MCF 10A (cell line): ENCODE measurements at regions not wholly inside any gene's neighbourhood (a gene's known extent, or its start where the extent isn't known, plus 50 kb on each side); places are given as distances from the start of the nearest gene placed in this dataset.

ENCODE experiments used
- BruUV-seq: library from RNA; stranded (reverse); fragments of 400-500 nt; replicated peaks from 2 replicates; lab custom pipeline; 2021; lab: Mats Ljungman, UMichigan
- CTCF ChIA-PET: fragments of 300-600 bp; sonication (Branson Sonifier 250); formaldehyde crosslinking; extraction: SDS; loops from one replicate; lab custom pipeline; 2021; ENCODE audit warnings: antibody characterized with exemption, inconsistent platforms; lab: Yijun Ruan, JAX
- POLR2A ChIA-PET: fragments of 300-600, 350-650 bp; sonication (Branson Sonifier 250); formaldehyde crosslinking; extraction: SDS; loops from one replicate; lab custom pipeline; 2020; ENCODE audit warnings: antibody characterized with exemption, inconsistent platforms; lab: Yijun Ruan, JAX
- DNase-seq: peaks from one replicate; pipeline ENCODE4 v3.0.0-alpha.2; 2018; ENCODE audit not compliant: unreplicated experiment
- H3K27ac Mint-ChIP-seq: one replicate; pipeline ENCODE4 v1.8.0; 2022; ENCODE audit warnings: mild to moderate bottlenecking, low read depth, mixed read lengths; ENCODE audit not compliant: unreplicated experiment
- H3K27me3 Mint-ChIP-seq: one replicate; pipeline ENCODE4 v1.8.0; 2022; ENCODE audit warnings: mixed read lengths; ENCODE audit not compliant: insufficient read depth, unreplicated experiment
- H3K36me3 Mint-ChIP-seq: one replicate; pipeline ENCODE4 v1.8.0; 2022; ENCODE audit warnings: mild to moderate bottlenecking, moderate library complexity, mixed read lengths; ENCODE audit not compliant: insufficient read depth, unreplicated experiment
- H3K4me1 Mint-ChIP-seq: one replicate; pipeline ENCODE4 v1.8.0; 2022; ENCODE audit warnings: mixed read lengths; ENCODE audit not compliant: insufficient read depth, unreplicated experiment
- H3K4me3 Mint-ChIP-seq: one replicate; pipeline ENCODE4 v1.8.0; 2022; ENCODE audit warnings: mild to moderate bottlenecking, moderate library complexity, mixed read lengths; ENCODE audit not compliant: unreplicated experiment
- H3K9me3 Mint-ChIP-seq: one replicate; pipeline ENCODE4 v1.8.0; 2022; ENCODE audit warnings: mixed read lengths; ENCODE audit not compliant: unreplicated experiment
- intact Hi-C: fragments of 100-400 bp; cut with micrococcal nuclease; formaldehyde crosslinking; loops from 2 replicates; pipeline ENCODE4 v1.14.1; 2022
- TF ChIP-seq, protein P1 (sequence below): fragments of 200-600 bp; IDR thresholded peaks from one replicate; pipeline ENCODE4 v1.8.0; 2022; ENCODE audit warnings: antibody characterized with exemption, mild to moderate bottlenecking; ENCODE audit not compliant: unreplicated experiment

DNA sequence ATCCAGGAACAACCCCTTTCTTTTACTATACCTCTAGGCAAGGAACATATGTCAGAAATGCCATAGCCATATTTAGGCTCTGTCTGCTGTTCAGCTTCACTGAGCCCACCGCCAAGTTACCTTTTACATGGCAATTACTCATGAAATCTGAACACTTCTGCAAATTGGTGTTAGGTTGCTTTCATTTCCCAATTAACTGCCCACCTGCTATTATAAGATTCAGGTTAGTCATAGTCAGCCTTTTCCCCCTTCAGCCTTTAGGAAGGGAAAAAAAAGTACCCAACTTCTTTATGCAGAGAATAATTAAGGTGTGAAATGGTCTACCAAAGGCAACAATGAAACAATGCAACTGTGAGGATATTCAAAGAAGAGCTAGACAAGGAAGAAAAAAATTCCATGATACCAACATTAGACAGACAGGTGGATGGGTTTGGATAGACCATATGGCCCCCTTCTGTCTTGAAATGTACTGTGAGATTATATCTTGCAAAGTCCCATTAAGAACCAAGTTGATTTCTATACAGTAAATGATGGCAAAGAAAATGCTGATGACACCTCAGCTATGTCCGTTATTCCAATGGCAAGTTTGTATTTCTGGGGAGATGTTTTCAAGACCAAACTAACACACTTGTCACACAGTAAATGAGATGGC lies 442.1 kb upstream of the NRP1 start:
- intact Hi-C loops, result no loop called here
- H3K4me1 Mint-ChIP-seq, result no peaks in the 10 kb centered on the region
- H3K9me3 Mint-ChIP-seq, result no peaks in the 10 kb centered on the region
- H3K4me3 Mint-ChIP-seq, result no peak overlapping the region
- no peaks in the 10 kb centered on the region for H3K27me3 Mint-ChIP-seq
- DNase-seq, result no peak
- no peak overlapping the region for H3K27ac Mint-ChIP-seq
- TF ChIP-seq, protein P1, sequence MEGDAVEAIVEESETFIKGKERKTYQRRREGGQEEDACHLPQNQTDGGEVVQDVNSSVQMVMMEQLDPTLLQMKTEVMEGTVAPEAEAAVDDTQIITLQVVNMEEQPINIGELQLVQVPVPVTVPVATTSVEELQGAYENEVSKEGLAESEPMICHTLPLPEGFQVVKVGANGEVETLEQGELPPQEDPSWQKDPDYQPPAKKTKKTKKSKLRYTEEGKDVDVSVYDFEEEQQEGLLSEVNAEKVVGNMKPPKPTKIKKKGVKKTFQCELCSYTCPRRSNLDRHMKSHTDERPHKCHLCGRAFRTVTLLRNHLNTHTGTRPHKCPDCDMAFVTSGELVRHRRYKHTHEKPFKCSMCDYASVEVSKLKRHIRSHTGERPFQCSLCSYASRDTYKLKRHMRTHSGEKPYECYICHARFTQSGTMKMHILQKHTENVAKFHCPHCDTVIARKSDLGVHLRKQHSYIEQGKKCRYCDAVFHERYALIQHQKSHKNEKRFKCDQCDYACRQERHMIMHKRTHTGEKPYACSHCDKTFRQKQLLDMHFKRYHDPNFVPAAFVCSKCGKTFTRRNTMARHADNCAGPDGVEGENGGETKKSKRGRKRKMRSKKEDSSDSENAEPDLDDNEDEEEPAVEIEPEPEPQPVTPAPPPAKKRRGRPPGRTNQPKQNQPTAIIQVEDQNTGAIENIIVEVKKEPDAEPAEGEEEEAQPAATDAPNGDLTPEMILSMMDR, result no peak
- POLR2A ChIA-PET, result no interaction called here
- no peaks in the 10 kb centered on the region for H3K36me3 Mint-ChIP-seq
- no TSS peak for BruUV-seq
- CTCF ChIA-PET, result no interaction called here

DNA sequence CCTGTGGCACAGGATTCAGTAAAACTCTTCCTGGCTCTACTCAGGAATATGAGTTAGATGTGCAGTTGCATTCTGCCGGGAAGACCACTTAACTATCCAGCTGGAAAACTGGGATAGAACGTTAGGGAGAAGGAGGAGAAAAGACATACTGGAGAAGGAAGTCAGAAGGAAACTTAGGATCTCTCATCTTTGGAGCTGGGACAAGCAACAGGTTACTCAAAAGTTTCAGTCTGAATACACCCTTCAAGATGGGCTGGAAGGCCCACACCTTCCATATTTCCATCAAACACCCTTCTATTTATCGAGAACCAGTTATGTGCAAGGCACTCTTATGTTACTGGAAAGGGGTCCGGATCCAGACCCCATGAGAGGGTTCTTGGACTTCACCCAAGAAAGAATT lies 440.4 kb upstream of the NRP1 start:
- intact Hi-C loops, result no loop called here
- BruUV-seq, result no TSS peak
- H3K4me3 Mint-ChIP-seq, result no peak overlapping the region
- H3K9me3 Mint-ChIP-seq, result no peaks in the 10 kb centered on the region
- no peaks in the 10 kb centered on the region for H3K27me3 Mint-ChIP-seq
- POLR2A ChIA-PET, result no interaction called here
- CTCF ChIA-PET, result no interaction called here
- TF ChIP-seq, protein P1, result no peak
- no peaks in the 10 kb centered on the region for H3K36me3 Mint-ChIP-seq
- no peak for DNase-seq
- H3K4me1 Mint-ChIP-seq, result no peaks in the 10 kb centered on the region
- H3K27ac Mint-ChIP-seq, result no peak overlapping the region

DNA sequence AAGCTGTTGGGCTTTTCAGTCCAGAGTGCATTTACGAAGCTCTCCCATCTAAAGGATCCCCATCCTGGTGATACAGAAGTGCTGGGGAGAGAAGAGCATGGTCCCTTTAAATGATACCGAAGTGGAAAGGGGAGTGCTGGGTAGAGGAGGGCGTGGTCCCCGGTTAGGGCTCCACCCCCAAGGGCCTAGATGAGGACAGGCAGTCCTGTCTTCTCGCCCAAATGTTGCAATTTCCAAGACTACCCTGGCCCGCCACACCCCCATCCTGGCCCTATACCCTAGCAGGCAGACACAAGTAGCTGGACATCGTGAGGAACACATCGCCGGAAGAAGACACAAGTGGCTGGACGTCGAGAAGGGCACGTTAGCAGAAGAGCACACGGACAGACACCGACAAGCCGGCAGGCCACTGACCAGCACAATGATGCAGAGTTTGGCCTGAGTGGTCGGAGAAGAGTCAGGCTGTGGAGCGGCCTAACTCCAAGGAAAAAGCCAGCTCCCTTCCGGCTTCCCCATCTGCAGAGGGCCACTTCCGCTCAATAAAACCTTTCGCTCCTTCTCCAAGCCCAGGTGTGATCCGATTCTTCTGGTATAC lies 439.5 kb upstream of the NRP1 start:
- DNase-seq, result no peak
- CTCF ChIA-PET, result interaction anchor here (0.7 kb wide), 1 partner anchor 1393 kb away, joined by 3 read pairs; no protein-coding TSS in a partner anchor
- no peak overlapping the region for H3K27ac Mint-ChIP-seq
- no peaks in the 10 kb centered on the region for H3K4me1 Mint-ChIP-seq
- POLR2A ChIA-PET, result no interaction called here
- H3K4me3 Mint-ChIP-seq, result no peak overlapping the region
- no TSS peak for BruUV-seq
- intact Hi-C loops, result no loop called here
- no peaks in the 10 kb centered on the region for H3K27me3 Mint-ChIP-seq
- H3K36me3 Mint-ChIP-seq, result no peaks in the 10 kb centered on the region
- TF ChIP-seq, protein P1, result no peak
- no peaks in the 10 kb centered on the region for H3K9me3 Mint-ChIP-seq

DNA sequence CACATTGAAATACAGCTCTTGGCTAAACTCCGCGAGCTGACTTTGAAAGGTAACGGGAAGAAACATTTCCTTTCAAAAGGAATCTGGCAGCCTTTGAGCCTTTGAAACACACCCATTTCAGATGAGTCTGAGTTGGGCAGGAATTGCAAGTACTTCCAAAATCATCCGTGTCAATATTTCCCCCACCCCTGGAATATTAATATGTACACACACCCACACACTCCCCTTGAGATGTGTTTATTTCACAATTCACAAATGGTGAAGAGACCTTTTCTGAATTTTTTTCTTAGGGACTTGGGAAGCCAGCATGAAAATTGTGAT lies 438.7 kb upstream of the NRP1 start:
- H3K27ac Mint-ChIP-seq, result no peak overlapping the region
- H3K4me1 Mint-ChIP-seq, result no peaks in the 10 kb centered on the region
- ChIA-PET CTCF (no interaction called here), POLR2A (no interaction called here)
- intact Hi-C loops, result no loop called here
- TF ChIP-seq, protein P1, result no peak
- no peak overlapping the region for H3K4me3 Mint-ChIP-seq
- no peaks in the 10 kb centered on the region for H3K36me3 Mint-ChIP-seq
- no TSS peak for BruUV-seq
- no peaks in the 10 kb centered on the region for H3K9me3 Mint-ChIP-seq
- DNase-seq, result no peak
- no peaks in the 10 kb centered on the region for H3K27me3 Mint-ChIP-seq
